NCI-H1048 (cell line): ENCODE measurements at regions not wholly inside any gene's neighbourhood (a gene's known extent, or its start where the extent isn't known, plus 50 kb on each side); places are given as distances from the start of the nearest gene placed in this dataset.
"Not testable (repeated sequence)": the region's sequence is repeated elsewhere in the genome, so short reads cannot be mapped to it uniquely, and the experiment has no call there.

Experiments used
- DNase-seq: peaks from one replicate; lab custom pipeline; 2025; lab: John Stamatoyannopoulos, UW

DNA sequence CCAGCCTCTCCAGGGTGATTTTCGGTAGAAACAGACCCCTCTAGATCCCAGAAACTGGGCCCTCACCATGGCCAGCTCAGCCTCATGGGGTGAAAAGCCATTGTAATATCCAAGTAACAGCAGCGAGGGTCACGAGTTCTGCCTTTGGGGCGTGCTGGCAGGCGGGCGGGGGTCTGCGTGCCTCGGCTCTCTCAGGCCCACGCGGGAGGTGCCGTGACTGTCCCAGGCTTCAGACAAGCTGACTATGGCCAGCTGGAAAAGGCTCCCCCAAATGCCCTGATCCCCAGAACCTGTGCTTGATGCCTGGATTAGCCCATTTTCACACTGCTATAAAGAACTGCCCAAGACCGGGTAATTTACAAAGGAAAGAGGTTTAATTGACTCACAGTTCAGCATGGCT is 160.2 kb downstream of the LAT start:
- not testable (repeated sequence) for DNase-seq

DNA sequence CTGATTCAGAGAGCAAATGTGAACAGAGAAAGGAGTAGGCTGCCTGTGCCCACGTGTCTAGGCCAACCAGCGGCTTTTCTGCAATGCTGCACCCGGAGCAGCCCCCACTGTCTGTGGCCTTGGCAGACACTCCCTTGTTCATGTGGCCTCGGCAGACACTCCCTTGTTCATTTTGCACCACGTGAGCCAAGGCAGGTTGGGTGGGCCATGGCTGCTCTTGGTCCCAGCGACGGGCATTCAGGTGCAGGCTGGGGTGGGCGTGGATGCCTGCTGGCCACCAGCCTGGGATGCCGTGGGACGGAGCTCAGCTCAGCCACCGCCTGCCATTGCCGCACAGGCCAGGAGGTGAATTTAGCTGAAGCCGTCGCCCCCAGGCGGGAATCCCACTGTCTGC is 159.8 kb downstream of the LAT start:
- not testable (repeated sequence) for DNase-seq

DNA sequence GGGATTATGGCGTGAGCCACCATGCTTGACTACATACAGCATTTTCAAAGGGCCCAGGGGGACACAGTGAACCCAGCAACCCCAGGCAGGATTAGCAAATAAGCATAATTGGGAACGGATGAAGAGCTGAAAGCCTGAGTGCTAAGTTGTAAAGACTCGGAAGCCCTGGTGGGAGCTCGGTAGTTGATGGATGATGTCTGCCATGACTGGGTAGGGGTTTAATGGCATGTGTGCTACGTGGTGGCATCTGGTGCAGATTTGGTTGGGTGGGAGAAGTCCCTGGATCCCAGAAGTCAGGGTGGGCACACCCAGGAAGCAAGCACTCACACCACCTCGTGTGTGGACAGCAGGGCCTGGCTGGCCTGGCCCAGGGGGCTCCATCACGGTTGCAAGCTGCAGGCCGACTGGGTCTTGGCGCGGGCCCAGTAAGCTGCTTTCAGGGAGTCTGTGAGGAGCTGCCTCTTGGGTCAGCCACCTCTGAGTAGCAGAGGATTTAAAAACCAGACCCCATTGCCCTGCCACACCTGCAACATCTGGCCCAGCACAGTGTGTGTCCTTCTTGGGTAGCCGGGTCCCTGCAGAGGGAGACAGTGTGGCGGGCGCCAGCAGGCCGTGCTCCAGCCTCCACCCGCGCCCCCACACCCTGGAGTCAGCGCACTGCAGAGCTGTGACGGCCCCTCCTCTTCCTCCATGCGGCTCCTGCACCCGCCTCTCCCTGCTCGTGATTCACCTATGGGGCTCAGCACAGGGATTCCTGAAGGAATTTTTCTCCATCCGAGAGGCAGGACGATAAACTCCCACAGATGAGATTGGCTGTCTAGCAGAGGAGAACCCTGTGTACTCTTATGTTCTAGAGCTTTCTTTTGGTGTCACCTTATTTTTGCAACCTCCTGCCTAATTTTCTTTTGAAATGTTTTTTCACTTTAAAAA is 159.2 kb downstream of the LAT start:
- DNase-seq = not testable (repeated sequence)

DNA sequence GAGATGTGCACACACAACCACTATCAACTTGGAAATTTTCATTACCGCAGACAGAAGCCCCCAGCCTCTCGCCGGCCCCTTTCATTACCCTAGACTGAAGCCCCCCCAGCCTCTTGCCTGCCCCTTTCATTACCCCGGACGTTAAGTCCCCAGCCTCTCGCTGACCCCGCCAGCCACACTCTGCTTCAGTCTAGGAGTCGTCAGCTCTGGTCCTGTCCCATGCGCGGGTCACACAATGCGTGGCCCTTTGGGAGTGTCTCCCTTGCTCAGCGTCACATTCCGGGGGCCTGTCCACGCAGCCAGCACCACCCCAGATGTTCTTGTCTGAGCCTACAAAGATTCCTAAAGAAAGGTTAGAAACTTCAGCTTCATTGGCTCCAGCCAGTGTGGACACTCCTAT is 157.7 kb downstream of the LAT start:
- DNase-seq = not testable (repeated sequence)

DNA sequence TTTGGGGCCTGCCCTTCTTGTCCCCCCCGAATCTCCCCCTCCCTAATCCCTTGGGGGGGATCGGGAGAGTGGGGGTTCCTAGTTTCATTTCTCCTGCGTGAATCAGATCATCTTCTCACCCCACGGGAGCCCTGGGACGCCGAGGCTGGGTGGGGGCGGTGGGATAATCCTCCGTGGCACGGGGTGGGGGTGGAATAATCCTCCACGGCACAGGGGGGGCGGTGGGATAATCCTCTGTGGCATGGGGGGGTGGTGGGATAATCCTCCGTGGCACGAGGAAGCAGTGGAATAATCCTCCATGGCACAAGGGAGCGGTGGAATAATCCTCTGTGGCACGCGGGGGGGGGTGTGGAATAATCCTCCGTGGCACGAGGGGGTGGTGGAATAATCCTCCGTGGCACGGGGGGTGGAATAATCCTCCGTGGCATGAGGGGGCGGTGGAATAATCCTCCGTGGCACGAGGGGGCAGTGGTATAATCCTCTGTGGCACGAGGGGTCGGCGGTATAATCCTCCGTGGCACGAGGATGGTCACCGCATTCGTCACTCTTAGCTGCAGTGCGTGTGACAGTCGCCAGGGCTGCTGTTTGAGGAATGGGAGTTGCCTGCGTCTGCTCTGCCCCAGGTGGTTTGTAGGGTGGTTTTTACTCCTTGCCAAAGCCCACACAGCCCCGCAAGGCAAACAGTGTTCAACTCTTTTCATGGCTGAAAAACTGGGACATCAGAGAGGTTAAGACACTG is 156.9 kb downstream of the LAT start:
- no peak for DNase-seq

DNA sequence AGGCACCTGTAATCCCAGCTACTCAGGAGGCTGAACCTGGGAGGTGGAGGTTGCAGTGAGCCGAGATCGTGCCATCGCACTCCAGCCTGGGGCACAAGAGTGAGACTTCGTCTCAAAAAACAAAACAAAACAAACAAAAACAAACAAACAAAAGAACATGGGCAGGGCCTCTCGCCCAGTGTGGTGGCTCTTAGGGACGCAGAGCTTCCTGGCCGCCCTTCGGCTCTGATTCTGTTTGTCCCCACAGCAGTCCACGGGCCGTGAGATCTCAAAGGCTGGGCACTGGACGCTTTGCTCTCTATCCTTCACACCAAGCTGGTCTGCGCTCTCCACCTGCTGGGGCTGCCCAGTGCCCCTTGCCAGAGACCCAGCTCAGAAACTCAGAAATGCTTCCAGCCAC is 156.3 kb downstream of the LAT start:
- DNase-seq = not testable (repeated sequence)

DNA sequence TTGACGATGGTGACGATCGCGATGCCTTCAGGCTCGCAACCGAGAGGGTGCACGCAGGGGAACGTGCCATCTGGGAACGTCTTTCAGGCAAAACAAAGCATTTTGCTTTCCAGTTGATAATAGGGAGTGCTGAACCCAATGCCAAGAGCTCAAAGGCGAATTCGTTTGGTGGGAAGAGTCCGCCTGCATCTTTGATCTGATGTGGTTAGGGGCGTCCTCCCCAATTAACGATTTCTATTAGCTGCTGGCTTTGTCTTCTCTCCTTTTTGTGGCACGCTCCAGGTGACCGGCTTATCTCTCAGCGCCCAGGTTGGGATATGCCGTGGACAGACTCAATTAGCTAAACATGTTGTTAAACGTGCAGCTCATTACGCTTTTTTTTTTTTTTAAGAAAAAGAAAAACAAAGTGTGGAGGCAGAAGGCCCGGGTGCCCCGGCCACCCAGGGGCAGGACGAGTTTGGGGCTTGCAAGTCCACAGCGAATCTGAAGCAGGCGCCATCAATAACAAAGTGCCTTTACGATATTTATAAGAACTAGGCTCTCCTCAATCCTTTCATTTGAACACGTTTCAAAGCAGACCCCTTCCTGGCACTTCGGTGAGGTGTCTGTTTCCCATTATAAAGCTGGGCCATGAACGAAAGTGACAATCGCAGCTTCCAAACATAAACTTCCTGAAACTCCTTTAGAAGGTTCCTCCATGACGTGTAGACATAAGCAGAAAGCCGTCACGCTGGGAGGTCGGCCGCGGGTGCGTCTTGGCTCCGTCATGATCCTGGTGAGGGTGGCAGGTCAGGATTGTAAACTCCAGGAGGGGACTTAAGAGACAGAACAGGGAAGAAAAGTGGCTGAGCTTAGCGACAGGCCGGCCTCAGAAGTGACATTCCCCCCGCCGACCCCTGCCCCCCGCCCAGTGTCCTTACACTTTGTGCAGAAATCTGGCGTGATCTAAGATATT is 155.3 kb downstream of the LAT start:
- DNase-seq = not testable (repeated sequence)

DNA sequence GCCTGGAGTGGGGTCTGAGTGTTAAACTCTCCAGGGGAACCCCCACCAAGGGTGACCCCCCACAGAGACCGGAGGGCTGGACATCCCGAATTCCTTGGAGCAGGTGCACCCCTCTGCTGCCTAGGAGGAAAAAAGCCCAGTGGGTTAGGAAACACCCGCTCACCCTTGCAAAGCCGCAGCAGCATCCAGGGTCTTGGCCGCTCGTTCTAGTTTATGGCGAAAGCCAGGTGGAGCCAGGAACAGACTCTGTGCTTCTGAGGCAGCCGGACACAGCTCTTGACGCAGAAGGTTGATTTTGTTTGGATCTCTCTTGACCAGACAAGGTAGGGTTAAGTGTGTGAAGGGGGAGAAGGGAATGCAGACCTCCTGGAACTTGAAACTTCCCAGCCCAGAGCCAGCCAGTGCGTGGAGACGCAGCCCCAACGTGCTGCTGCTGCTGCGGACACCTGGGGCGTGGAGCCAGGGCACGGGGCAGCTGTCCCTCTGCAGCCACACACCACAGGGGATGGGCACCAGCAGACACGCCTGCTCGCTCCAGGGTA is 154.5 kb downstream of the LAT start:
- DNase-seq = no peak

DNA sequence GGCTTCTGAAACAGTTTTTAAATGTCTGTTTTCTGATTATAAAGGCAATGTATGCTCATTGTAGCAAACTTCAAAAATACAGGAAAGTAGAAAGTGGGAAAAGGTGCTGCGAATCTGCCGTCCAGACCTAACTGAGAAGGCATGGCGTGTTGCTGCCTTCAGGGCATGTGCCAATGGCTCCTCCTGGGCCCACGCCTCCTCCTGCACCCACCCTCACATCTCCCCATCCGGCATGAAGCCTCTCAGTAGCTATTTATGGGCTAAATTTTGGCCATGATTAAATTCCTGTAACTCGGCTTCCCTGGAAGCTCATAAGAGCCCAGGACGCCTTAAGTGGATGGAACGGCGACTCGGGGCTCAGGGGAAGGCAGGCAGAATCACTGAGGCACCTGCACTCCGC is 153.8 kb downstream of the LAT start:
- not testable (repeated sequence) for DNase-seq

DNA sequence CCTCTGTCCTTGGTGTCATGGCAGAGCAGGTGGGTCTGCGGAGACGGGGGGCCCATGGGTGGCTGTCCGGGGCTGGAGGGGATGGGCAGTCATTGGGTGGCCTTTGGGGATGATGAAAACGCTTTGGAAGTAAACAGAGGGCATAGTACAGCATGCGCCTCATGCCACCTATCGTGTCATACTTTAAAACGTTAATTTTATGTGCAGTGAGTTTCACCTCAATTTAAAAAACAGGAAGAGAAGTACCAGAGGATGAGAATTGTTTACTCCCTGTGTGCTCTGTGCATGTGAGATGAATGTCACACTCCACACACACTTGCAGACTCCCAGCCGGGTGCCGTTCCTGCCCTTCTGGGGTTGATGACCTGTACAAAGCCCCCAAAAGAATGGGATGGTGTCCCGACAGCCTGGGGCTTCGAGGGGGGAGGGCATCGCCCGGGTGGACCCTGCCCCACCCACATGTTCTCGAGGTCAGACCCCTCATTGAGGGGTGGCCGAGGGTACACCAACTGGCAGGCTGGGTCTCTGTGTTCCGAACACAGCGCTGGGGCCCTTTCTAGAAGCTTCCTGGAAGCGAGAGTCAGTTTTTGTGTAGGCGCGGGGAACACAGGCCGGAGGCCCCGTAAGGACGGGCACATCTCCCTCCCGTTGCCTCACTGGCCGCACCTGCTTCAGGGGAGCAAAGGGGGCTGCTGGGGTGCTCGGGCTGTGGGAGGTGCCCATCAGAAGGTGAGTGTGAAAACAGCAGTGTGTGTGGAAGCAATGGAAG is 153.2 kb downstream of the LAT start:
- not testable (repeated sequence) for DNase-seq

DNA sequence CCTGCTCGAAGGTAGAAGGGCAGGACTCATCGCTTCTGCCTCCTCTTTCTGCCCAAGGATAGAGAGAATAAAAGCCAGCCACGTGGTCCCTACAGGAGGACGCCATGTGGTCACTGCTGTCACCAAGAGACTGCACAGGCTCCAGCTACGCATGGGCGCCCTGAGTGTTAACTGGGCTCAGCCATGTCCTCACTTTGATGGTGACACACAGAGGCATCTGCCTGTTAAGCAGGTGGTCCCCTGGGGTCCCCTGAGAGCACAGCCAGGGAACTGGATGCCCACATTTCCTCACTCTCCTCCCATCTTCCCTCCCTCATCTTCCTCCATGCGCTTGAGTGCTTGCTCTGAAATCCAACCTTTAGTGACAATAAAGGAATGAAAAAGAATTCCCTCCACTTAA is 152.6 kb downstream of the LAT start:
- not testable (repeated sequence) for DNase-seq

DNA sequence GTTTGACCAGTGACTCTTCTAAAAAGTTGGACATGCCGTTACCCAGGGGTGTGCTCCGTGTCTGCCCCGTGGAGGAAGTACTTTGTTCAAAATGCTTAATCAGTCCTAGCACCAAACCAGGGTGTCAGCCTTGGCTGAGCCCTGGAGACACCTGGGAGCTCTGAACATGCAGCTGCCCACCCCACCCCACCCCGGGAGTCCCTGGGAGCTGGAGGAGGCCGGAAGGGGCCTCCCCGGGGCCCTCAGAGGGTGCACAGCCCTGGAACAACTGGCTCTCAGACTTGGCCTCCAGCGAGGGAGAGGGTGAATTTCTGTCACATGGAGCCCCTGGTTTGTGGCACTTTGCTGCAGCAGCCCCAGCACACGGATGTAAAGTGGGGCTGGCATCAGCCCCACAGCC is 152.1 kb downstream of the LAT start:
- not testable (repeated sequence) for DNase-seq

DNA sequence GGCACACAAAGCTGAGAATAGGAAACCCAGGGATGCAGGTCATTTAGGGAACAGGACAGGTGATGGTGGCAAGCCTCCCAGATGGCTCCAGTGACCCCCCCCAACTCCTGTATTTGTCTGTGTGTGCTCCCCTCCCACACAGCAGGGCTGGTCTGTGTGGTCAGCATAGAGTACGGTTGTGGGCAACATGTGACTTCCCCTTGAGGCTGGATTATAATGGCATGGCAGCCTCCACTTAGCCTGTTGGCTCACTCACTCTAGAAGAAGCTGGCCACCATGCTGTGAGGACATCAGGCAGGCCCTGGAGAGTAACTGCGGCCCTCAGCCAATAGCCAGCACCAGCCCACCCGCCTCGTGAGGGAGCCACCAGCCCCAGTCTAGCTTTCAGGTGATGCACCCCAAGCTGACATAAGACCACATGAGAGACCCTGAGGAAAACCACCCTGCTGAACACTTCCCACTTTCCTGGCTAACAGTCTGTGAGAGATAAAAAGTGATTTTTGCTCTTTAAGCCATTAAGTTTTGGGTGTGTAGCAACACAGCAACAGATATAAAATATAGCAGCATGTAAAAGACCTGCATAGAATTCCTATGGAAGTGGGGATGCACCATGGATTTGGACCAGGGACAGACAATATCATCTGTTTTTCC is 151.3 kb downstream of the LAT start:
- not testable (repeated sequence) for DNase-seq

DNA sequence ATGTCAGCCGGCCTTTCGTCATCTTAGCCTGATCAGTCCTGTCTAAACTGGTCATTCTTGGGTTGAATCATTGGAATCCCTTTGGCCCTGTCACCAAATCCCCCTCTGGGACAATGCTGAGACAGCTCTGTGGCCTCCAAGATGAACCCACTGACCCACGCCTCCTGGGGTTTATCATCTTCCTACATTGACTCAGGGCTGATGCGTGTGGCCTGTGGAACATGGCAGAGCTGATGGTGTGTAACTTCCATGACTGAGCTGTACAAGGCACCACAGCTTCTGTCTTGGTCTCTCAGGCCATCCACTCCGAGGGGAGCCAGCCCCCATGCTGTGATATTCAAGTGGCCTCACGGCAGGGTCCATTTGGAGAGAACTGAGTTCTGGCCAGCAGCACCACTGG is 150.2 kb downstream of the LAT start:
- not testable (repeated sequence) for DNase-seq

DNA sequence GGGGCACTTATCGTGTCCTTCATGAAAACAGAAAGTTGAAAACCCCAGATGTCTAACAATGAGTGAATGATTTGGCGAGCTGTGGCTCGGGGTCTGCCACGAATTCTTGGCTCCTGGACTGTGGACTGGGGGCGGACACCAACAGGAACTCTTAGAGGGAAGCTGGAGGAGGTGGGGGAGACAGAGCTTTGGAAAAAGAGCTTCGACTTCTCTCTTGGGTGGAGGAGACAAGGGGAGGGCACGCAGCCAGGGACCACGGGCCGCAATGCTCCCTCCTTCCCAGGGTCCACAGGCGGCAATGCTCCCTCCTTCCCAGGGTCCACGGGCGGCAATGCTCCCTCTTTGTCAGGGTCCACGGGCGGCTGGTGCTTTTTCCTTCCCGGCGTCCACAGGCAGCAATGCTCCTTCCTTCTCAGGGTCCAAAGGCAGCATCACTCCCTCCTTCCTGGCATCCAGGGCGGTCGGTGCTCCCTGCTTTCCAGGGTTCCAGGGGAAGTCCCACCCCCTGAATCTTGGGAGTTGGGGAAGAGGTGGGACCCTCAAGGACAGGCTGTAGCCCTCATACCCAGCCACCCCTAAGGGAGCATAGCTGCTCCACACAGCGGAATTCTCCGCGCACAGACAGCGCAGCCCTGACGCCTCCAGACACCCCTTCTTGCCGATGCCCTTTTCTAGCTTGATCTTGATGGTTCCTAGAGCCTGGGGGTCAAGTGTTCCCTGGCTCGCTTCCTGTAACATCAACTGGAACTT is 149.0 kb downstream of the LAT start:
- not testable (repeated sequence) for DNase-seq

DNA sequence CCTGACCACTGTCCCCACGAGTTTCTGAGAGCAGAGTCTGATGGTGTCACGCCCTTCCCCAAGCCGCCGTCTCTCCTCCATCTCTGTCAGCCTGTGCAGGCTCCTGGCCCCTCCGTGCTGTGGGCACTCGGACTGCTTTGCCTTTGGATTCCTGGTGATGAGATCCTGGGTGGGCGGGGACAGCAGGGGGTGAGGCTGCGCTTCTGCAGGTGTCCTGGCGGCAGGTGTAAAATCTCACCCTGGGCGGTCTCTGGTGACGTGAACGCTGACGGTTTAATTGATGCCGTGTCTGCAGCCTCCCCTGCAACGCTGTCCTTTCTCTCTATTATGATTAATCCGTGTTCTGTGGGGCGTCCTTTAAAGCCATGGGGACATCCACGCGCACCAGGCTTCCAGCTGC is 148.0 kb downstream of the LAT start:
- not testable (repeated sequence) for DNase-seq

DNA sequence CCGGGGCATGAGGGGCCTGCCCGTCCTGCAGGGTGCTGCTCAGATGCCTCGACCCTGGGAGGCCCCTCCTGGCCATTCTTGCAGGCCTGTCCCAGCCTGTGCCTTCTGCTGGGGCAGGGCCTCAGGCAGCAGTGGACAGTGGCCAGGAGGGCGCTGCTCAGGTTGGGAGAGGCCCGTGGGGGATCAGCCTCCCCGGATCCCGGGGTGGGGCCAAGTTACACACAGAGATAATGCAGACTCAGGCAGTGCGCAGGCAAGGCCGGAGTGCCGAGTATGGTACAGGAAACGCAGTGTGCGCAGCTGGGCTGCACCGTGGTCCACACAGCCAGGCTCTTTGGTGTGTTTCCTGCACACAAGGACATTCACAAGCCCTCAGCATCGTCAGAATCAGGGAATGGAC is 147.6 kb downstream of the LAT start:
- DNase-seq = not testable (repeated sequence)

DNA sequence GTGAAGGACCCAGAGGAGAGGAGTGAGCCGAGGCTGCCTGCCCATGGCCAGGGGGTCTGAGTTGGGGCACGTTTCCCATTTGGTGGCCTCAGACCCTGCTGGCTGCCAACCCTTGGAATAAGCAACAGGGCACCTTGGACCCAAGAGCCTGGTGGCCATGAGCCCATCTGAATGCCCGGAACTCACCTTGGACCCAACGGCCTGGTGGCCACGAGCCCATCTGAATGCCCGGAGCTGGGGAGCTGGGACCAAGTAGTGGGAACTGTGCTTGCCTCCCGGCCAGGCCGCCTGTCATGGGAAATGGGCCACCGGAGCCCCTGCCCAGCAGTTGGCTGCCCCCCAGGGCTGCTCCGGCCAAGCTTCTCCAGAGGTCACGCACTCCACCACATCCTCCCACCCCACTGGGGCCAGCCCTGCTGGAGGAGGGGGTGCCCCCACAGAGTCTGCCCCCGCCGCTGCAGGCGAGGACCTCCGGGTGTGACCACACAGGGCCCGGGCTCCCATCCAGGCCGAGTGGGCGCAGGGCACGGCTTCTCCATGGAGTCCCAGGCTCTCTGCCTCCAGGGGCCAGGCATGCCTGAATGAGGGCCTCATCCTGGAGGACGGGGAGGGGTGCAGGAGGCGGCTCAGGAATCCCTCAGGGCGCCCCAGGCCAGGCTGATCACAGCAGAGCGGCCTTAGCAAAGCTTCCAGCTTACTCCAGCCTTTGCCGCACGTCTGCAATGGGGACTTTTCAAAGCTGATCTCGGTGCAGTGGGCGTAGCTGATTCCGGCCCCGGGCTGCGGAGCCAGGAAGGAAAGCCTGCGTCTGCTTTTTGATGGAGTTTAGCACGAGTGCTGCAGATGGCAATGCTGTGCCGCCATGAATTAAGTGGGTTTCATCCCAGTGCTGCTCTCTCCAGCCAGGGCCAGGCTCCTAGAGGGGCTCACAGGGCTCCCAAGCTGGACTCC is 146.3 kb downstream of the LAT start:
- DNase-seq = not testable (repeated sequence)
